ENCODE measurements at regions not wholly inside any gene's neighbourhood (a gene's known extent, or its start where the extent isn't known, plus 50 kb on each side); places are given as distances from the start of the nearest gene placed in this dataset.

DNA sequence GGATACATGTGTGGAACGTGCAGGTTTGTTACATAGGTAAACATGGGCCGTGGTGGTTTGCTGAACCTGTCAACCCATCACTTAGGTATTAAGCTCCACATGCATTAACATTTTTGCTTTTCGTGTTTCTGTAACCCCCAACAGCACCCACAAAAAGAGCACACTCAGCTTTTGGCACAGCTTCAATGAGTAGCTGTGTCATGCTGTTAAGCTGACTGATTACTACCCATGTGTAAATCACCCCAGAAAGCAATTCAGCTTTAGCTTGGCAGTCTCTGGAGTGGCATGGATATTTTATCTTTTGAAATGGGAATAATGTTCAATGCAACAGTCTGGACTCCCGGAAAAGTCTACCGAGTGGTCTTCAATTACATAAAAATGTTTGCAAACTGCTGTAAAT, 734.3 kb downstream of the STIM2 start:
- DNase-seq (ENCODE audit: low read depth), result no peak
- TF ChIP-seq, protein P1, sequence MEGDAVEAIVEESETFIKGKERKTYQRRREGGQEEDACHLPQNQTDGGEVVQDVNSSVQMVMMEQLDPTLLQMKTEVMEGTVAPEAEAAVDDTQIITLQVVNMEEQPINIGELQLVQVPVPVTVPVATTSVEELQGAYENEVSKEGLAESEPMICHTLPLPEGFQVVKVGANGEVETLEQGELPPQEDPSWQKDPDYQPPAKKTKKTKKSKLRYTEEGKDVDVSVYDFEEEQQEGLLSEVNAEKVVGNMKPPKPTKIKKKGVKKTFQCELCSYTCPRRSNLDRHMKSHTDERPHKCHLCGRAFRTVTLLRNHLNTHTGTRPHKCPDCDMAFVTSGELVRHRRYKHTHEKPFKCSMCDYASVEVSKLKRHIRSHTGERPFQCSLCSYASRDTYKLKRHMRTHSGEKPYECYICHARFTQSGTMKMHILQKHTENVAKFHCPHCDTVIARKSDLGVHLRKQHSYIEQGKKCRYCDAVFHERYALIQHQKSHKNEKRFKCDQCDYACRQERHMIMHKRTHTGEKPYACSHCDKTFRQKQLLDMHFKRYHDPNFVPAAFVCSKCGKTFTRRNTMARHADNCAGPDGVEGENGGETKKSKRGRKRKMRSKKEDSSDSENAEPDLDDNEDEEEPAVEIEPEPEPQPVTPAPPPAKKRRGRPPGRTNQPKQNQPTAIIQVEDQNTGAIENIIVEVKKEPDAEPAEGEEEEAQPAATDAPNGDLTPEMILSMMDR (IDR thresholded peaks at IDR 0.05; ENCODE audit: insufficient read depth, low read length, poor library complexity, severe bottlenecking), result no peak
- Histone ChIP-seq H3K27me3 (ENCODE audit: control insufficient read depth, insufficient read depth, low read length) (no peaks in the 10 kb centered on the region), H3K4me3 (ENCODE audit: low read depth, low read length) (no peak overlapping the region), H3K36me3 (ENCODE audit: control insufficient read depth, insufficient read depth, low read length) (no peaks in the 10 kb centered on the region)

DNA sequence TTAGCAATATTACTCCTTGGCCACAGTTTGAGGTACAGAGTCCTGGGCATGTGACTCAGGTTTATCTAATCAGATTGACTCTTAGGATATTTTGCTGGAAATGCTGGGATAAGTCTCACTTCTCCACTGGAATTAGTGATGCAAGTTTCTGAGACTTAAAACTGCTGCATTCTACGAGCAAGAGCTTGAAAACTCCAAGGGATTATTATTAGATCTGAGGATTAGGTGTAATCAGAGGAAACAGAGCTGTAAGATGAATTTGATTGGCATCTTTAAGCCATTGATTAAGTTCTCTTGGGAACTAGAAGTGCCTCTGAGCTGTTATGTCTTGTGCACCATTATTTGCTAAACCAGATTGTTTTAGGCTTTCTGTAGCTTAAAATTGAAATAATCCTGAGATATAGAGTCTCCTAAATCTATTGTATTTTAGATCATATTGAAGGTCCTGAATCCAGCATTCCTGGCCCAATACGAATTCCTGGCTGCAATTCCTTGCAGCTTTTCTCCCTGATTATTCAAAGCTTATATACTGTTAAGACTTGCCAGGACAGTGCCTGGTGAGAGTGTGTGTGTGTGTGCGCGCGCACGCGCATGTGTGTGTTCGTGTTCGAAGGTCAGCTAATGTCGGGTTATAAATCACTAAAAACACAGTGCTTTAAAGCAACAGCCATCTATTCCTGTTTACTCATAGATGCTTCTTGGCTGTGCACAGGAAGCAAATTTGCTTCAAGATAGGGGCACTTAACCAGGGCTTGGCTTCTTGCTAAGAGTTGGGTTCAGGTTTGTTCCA, 735.1 kb downstream of the STIM2 start:
- no peaks in the 10 kb centered on the region for H3K36me3 ChIP-seq (ENCODE audit: control insufficient read depth, insufficient read depth, low read length)
- DNase-seq (ENCODE audit: low read depth), result no peak
- TF ChIP-seq, protein P1 (IDR thresholded peaks at IDR 0.05; ENCODE audit: insufficient read depth, low read length, poor library complexity, severe bottlenecking), result no peak
- H3K27me3 ChIP-seq (ENCODE audit: control insufficient read depth, insufficient read depth, low read length), result no peaks in the 10 kb centered on the region
- H3K4me3 ChIP-seq (ENCODE audit: low read depth, low read length), result no peak overlapping the region

DNA sequence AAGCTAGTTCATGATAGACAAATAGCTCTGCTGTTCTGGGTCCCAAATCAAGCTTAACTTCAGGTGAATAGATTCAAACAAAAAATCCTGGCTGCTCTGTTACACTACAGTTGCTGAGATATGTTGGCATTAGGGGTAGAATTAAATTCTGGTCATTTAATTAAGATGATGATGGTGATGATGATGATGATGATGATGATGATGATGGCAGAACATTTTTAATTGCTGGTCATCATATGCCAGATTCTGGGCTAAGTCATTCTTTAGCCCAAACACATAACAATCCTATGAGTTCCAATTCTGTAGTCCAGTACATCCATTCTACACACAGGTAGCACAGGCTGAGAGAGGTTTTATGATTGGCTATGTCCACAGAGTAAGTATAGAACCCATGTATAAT, 741.5 kb downstream of the STIM2 start:
- Histone ChIP-seq H3K36me3 (ENCODE audit: control insufficient read depth, insufficient read depth, low read length) (no peaks in the 10 kb centered on the region), H3K4me3 (ENCODE audit: low read depth, low read length) (no peak overlapping the region), H3K27me3 (ENCODE audit: control insufficient read depth, insufficient read depth, low read length) (no peaks in the 10 kb centered on the region)
- DNase-seq (ENCODE audit: low read depth), result no peak
- TF ChIP-seq, protein P1 (IDR thresholded peaks at IDR 0.05; ENCODE audit: insufficient read depth, low read length, poor library complexity, severe bottlenecking), result no peak

DNA sequence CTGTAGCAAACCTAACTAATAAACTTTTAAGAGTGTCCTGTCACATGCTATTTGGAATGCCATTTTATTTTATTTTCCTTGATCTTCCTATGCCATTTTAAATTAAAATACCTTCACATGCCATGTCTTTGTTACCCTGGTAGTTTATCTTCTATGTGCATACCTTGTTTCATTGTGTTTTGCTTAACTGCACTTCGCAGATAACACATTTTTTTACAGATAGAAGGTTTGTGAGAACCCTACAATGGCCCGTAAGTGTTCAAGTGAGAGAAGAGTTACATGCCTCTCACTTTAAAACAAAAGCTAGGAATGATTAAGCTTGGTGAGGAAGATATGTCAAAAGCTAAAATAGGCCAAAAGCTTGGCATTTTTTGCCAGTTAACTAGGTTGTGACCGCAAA, 744.1 kb downstream of the STIM2 start:
- TF ChIP-seq, protein P1 (IDR thresholded peaks at IDR 0.05; ENCODE audit: insufficient read depth, low read length, poor library complexity, severe bottlenecking), result no peak
- no peaks in the 10 kb centered on the region for H3K36me3 ChIP-seq (ENCODE audit: control insufficient read depth, insufficient read depth, low read length)
- no peaks in the 10 kb centered on the region for H3K27me3 ChIP-seq (ENCODE audit: control insufficient read depth, insufficient read depth, low read length)
- no peak for DNase-seq (ENCODE audit: low read depth)
- no peak overlapping the region for H3K4me3 ChIP-seq (ENCODE audit: low read depth, low read length)

DNA sequence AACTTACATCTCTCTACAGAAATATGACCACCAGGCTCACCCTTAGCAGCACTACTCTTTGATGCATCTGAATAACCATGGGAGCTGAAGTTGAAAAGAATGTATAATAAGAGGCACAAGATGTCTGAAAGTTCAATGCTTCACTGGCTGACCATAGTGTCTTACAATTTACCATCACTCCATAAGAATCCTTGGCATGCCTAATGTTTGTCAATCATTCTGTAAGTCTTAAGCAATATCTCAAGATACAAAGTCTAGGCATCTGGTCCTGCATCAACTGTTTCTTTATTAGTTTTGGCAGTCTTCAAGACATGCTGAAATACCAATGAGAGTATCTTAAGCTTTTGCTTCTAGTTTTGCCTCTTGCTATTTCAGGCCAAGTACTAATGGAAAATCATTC, 755.5 kb downstream of the STIM2 start:
- Histone ChIP-seq H3K36me3 (ENCODE audit: control insufficient read depth, insufficient read depth, low read length) (no peaks in the 10 kb centered on the region), H3K4me3 (ENCODE audit: low read depth, low read length) (no peak overlapping the region), H3K27me3 (ENCODE audit: control insufficient read depth, insufficient read depth, low read length) (no peaks in the 10 kb centered on the region)
- TF ChIP-seq, protein P1 (IDR thresholded peaks at IDR 0.05; ENCODE audit: insufficient read depth, low read length, poor library complexity, severe bottlenecking), result no peak
- peak; percentile 38 for DNase-seq (ENCODE audit: low read depth)

DNA sequence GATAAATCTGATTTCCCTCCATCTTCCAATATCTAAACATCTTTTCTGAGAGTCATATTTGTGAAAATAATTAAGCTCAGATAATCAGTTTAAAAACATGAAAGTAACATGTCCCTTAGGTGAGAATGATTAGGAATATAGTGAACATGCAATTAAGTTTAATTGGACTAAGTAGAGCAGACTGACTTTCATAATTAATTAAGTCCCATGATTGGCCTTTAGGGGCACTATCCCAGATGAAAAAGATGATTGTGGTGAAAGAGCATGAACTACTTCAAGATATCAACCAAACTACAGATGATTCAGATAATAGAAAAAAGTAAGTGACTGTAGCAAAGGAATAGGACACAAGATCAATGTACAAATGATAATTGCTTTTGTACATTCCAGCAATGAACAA, 758.8 kb downstream of the STIM2 start:
- TF ChIP-seq, protein P1 (IDR thresholded peaks at IDR 0.05; ENCODE audit: insufficient read depth, low read length, poor library complexity, severe bottlenecking), result no peak
- no peaks in the 10 kb centered on the region for H3K36me3 ChIP-seq (ENCODE audit: control insufficient read depth, insufficient read depth, low read length)
- no peaks in the 10 kb centered on the region for H3K27me3 ChIP-seq (ENCODE audit: control insufficient read depth, insufficient read depth, low read length)
- no peak for DNase-seq (ENCODE audit: low read depth)
- H3K4me3 ChIP-seq (ENCODE audit: low read depth, low read length), result no peak overlapping the region
